ENCODE measurements at regions not wholly inside any gene's neighbourhood (a gene's known extent, or its start where the extent isn't known, plus 50 kb on each side); places are given as distances from the start of the nearest gene placed in this dataset.

DNA sequence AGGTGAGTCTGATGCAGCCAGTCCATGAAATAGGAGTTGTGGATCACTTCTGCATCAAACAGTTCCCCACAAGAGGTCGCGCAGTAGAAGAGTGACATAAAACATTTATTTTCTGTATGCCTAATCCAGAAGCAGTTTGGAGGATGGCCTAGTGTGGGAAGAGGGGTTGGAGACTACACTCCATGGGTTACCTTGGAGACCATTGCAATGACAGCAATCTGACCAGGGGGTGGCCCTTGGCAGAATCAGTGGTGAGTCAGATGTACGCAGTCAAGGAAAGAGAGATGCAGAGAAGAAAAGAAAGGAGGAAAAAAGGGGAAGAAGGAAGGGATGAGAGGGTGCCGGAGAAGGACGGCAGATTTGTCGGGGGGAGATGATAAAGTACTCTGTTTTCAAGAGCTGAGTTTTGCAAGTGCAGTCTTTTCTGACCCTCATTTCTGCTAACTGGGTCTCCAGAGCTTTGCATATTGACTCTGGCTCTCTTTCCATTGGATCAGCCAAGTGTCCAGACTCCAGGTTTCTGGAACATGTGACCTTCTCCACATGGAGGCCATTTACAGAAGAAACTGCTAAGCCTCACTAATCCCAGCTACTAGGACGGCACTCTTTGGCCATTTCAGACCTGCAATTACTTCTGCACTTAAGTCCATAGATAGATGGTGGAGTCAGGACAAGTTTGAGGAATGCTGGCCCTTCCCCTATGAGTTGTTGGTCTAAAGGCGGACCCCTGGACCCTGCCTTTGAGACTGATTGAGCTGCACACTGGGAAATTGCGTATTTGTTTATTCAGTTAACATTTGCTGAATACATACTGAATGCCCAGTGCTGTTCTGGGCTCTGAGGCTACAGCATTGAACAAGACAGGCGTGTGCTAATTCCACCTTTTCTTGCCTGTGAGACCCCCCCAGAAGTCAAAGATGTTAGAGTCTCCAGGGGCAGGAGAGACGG, 424.2 kb downstream of the BCL11B start:
- ATAC-seq (peak in 1 of 2 donors; percentile 61), DNase-seq (peak in 1 of 3 donors; percentile 30)
- Histone ChIP-seq H3K9me3 (ENCODE audit: control insufficient read depth, low read length) (no peaks in the 10 kb centered on the region), H3K4me3 (ENCODE audit: low read length) (no peak overlapping the region), H3K27ac (ENCODE audit: low read length) (no peak overlapping the region), H3K27me3 (ENCODE audit: control insufficient read depth, insufficient read depth) (no peaks in the 10 kb centered on the region), H3K4me1 (ENCODE audit: control insufficient read depth, insufficient read depth, low read length) (no peaks in the 10 kb centered on the region)
- WGBS: 72% methylated on average over 11 of the region's 11 CpGs
- intact Hi-C loops (cut with DNase I): no loop called here

DNA sequence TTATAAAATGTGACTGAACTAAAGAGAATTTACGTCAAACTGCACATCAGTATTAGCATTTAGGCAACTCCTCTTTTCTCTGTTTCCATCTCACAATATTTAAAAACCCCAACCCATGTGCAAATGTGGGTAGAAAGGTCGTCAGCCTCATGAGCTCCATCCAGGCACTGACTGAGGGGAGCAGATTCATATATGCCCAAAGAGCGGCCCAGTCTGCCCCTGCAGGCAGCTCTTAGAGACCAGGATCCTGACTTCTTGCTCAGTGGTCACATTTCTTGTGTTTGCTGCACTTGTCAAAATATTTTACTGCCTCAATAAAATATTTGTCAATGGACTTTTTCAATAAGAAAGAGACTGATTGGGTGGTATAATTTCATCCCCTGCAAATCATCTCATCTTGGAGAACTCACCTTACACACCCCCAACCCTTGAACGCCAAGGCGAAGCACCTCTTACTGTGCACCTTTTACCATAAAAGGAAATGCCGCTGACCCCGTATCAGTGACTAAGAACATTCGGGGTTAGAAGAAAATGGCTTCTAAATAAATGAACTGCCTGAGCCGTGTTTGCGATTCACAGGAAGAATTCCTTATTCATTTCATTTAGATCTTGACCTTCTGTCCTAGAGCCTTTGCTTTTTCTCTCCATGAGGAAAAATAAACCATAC, 418.8 kb downstream of the BCL11B start:
- H3K4me3 ChIP-seq (ENCODE audit: low read length): no peak overlapping the region
- WGBS: 73% methylated on average over 10 of the region's 10 CpGs
- H3K9me3 ChIP-seq (ENCODE audit: control insufficient read depth, low read length): no peaks in the 10 kb centered on the region
- H3K4me1 ChIP-seq (ENCODE audit: control insufficient read depth, insufficient read depth, low read length): no peaks in the 10 kb centered on the region
- ATAC-seq (no peak), DNase-seq (no peak)
- H3K27ac ChIP-seq (ENCODE audit: low read length): no peak overlapping the region
- intact Hi-C loops (cut with DNase I): no loop called here
- no peaks in the 10 kb centered on the region for H3K27me3 ChIP-seq (ENCODE audit: control insufficient read depth, insufficient read depth)

DNA sequence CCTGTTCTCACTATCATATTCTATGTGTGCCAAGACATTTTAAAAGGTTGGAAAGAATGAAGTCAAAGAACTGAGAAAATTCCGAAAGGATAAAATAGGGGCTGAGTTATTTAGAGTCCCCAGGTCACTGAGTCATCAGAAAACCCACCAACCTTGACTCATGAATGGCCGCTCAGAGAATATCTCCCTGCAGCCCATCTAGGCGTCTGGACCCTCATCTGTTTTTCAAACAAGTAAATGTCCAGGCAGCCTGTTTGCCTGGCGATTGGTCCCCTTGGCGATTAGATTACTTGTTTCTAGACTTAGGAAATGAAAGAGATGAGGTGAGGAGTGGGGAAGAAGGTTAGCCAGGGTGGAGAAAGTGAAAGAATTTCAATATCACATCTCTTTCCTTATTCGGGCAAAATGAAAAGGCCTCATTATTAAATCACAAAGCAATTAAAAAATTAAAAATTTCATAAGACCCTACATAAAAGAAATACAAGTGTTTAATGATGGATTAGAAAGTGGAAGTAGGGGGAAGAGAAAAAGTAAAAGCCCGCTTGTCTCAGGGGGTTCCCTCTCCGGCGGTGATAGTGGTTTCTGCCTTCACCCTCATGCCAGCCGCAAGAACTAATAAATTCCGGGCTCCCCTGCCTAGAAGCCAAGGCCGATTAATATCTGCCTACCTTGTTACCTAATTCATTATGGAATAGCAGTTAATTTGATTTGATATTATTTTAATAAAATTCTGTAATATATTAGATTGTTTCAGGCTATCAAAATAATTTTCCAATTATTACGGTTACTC, 415.9 kb downstream of the BCL11B start:
- H3K27ac ChIP-seq (ENCODE audit: low read length): no peak overlapping the region
- ATAC-seq: no peak
- intact Hi-C loops (cut with DNase I): no loop called here
- DNase-seq: no peak
- H3K4me1 ChIP-seq (ENCODE audit: control insufficient read depth, insufficient read depth, low read length): no peaks in the 10 kb centered on the region
- no peaks in the 10 kb centered on the region for H3K9me3 ChIP-seq (ENCODE audit: control insufficient read depth, low read length)
- WGBS: 82% methylated on average over 13 of the region's 13 CpGs
- H3K27me3 ChIP-seq (ENCODE audit: control insufficient read depth, insufficient read depth): no peaks in the 10 kb centered on the region
- no peak overlapping the region for H3K4me3 ChIP-seq (ENCODE audit: low read length)

DNA sequence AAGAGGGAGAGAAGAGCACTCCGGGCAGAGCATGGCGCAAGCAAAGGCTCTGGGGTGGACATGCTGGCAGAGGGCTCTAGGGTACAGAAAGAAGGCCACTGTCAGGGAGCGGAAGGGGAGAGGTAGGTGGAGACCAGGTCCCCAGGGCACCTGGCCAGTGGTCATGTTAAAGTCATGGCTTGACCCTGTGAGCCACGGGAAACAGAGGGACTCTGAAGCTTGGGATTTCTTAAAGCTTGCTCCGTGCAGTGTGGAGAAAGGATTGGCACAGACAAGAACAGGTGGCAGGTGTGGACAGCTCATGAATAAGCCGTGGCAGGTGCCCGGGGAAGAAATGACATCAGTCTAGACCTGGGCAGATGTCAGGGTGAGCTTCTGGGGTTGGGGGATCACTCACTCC, 413.8 kb downstream of the BCL11B start:
- Histone ChIP-seq H3K27me3 (ENCODE audit: control insufficient read depth, insufficient read depth) (no peaks in the 10 kb centered on the region), H3K27ac (ENCODE audit: low read length) (no peak overlapping the region), H3K4me1 (ENCODE audit: control insufficient read depth, insufficient read depth, low read length) (no peaks in the 10 kb centered on the region), H3K9me3 (ENCODE audit: control insufficient read depth, low read length) (no peaks in the 10 kb centered on the region), H3K4me3 (ENCODE audit: low read length) (no peak overlapping the region)
- no peak for ATAC-seq
- 85% methylated on average over 7 of the region's 7 CpGs for WGBS
- intact Hi-C loops (cut with DNase I): no loop called here
- DNase-seq: no peak

DNA sequence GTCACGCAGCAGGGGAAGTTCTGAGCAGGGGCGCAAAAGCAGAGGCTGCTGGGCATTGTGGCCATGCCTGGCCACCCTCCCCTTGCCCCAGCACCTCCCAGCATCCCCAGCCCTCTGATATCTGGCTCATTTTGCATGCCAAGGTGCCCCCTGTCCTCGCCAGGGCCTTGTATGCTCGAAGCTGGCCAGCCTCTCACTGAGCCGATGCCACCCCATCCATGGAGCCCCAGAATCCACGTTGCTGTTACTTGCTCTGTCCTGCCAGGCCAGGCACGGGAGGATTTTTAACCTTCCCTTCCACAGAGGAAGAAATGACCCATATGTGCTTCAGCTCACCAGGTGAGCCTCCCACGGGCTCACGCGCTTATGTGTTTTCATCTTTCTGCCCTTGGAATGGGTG, 413.4 kb downstream of the BCL11B start:
- Histone ChIP-seq H3K4me3 (ENCODE audit: low read length) (no peak overlapping the region), H3K4me1 (ENCODE audit: control insufficient read depth, insufficient read depth, low read length) (no peaks in the 10 kb centered on the region), H3K27me3 (ENCODE audit: control insufficient read depth, insufficient read depth) (no peaks in the 10 kb centered on the region), H3K9me3 (ENCODE audit: control insufficient read depth, low read length) (no peaks in the 10 kb centered on the region), H3K27ac (ENCODE audit: low read length) (no peak overlapping the region)
- DNase-seq (no peak), ATAC-seq (no peak)
- WGBS: 79% methylated on average over 10 of the region's 10 CpGs
- intact Hi-C loops (cut with DNase I): no loop called here

DNA sequence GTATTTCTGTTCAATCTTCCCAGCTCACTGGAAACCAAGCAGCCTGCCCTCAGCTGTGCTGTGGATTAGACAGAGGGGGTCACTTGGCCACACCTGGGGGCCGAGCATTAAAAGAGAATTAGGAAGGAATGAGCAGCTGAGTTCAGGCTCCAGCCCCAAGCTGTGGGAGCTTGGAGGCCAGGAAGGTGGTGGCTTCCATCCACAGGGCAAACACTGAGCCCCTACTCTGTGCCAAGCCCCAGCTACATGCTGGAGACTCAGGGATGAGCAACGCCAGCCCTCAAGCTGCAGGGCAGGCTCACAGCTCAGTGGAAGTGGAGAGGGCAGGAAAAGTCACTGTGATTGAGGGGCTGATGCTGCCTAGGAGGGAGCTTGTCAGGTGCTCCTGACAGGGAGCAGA, 412.7 kb downstream of the BCL11B start:
- no peak overlapping the region for H3K4me3 ChIP-seq (ENCODE audit: low read length)
- 62% methylated on average over 2 of the region's 2 CpGs for WGBS
- no peaks in the 10 kb centered on the region for H3K4me1 ChIP-seq (ENCODE audit: control insufficient read depth, insufficient read depth, low read length)
- no peaks in the 10 kb centered on the region for H3K9me3 ChIP-seq (ENCODE audit: control insufficient read depth, low read length)
- H3K27me3 ChIP-seq (ENCODE audit: control insufficient read depth, insufficient read depth): no peaks in the 10 kb centered on the region
- ATAC-seq (no peak), DNase-seq (no peak)
- intact Hi-C loops (cut with DNase I): no loop called here
- no peak overlapping the region for H3K27ac ChIP-seq (ENCODE audit: low read length)

DNA sequence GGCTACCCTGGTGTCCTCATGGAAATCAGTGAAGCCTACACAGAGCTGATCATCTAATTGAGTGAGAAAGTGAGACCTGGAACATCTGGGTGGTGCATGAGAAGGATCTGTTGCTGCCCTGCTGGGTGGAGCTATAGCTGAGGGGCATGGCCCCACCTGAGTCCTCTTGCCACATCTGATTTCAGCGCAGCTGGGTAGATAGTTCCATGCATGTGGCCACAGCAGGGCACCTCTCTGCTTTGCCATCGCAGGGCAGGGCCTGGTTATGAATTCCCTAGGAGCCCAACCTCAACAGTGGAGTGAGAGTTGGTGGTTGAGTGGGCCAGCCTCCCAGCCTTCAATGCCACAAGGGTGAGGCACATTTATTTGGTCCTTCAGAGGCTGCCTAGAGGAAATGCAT, 407.8 kb downstream of the BCL11B start:
- Histone ChIP-seq H3K27ac (ENCODE audit: low read length) (no peak overlapping the region), H3K27me3 (ENCODE audit: control insufficient read depth, insufficient read depth) (no peaks in the 10 kb centered on the region), H3K4me1 (ENCODE audit: control insufficient read depth, insufficient read depth, low read length) (no peaks in the 10 kb centered on the region), H3K4me3 (ENCODE audit: low read length) (no peak overlapping the region), H3K9me3 (ENCODE audit: control insufficient read depth, low read length) (no peaks in the 10 kb centered on the region)
- ATAC-seq (no peak), DNase-seq (no peak)
- WGBS: 73% methylated on average over 2 of the region's 2 CpGs
- intact Hi-C loops (cut with DNase I): no loop called here

DNA sequence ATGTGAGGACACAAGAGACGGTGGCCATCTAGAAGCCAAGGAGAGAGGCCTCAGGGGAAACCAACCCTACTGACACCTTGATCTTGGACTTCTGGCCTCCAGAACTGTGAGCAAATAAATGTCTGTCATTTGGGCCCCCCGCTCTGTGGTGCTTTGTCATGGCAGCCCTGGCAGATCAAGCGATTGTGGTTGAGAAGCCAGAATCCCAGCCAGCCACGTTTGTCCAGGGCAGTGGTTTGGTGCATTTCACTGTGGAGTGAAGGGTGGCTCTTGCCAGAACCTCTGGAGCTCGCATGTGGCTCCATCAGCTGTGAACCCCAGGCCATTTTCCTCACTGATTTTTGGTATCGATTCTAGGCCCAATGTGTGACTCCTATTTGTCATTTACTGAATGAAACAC, 404.9 kb downstream of the BCL11B start:
- H3K27me3 ChIP-seq (ENCODE audit: control insufficient read depth, insufficient read depth): no peaks in the 10 kb centered on the region
- no peak overlapping the region for H3K4me3 ChIP-seq (ENCODE audit: low read length)
- ATAC-seq (no peak), DNase-seq (no peak)
- intact Hi-C loops (cut with DNase I): no loop called here
- H3K9me3 ChIP-seq (ENCODE audit: control insufficient read depth, low read length): no peaks in the 10 kb centered on the region
- WGBS: 82% methylated on average over 6 of the region's 6 CpGs
- H3K4me1 ChIP-seq (ENCODE audit: control insufficient read depth, insufficient read depth, low read length): no peaks in the 10 kb centered on the region
- H3K27ac ChIP-seq (ENCODE audit: low read length): no peak overlapping the region

DNA sequence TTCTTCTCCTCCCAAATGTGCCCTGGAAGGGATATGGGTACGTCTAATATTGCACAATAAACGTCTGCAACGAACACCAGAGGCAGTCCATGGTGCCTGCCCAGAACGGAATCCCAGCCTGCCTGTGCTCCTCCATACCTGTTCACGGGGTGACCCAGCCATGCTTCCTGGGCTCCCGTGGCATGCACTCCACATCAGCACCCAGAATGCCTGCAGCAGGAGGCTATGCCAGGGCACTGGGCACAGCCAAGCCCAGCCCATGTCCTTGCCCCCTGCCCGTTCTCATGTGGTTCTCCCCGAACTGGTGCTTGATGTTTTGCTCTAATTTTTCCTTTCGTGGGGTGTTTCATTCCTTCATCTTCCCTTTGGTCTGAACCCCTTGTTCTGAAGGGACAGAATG, 404.3 kb downstream of the BCL11B start:
- 83% methylated on average over 9 of the region's 9 CpGs for WGBS
- Histone ChIP-seq H3K4me1 (ENCODE audit: control insufficient read depth, insufficient read depth, low read length) (no peaks in the 10 kb centered on the region), H3K4me3 (ENCODE audit: low read length) (no peak overlapping the region), H3K9me3 (ENCODE audit: control insufficient read depth, low read length) (no peaks in the 10 kb centered on the region), H3K27ac (ENCODE audit: low read length) (no peak overlapping the region), H3K27me3 (ENCODE audit: control insufficient read depth, insufficient read depth) (no peaks in the 10 kb centered on the region)
- no peak for DNase-seq
- intact Hi-C loops (cut with DNase I): no loop called here
- ATAC-seq: no peak

DNA sequence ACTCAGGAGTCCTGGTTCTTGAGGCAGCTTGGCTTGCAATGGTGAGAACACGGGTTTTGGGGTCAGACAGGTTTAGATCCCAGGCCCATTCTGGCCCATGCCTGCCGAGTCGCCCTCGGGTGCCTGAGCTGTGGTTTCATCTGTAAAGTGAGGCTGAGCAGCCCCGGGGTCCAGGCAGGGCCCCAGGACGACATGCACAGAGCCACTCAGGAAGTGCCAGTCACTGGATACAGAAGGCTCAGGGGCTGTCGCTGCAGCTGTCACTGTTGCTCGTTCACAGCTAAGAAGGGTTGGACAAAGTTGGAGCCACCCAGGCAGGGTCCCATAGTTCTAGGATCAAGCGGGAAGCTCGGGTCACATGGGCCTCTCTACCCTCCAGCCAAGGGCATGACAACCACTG, 403.1 kb downstream of the BCL11B start:
- H3K27me3 ChIP-seq (ENCODE audit: control insufficient read depth, insufficient read depth): no peaks in the 10 kb centered on the region
- ATAC-seq (no peak), DNase-seq (no peak)
- H3K27ac ChIP-seq (ENCODE audit: low read length): no peak overlapping the region
- no peaks in the 10 kb centered on the region for H3K4me1 ChIP-seq (ENCODE audit: control insufficient read depth, insufficient read depth, low read length)
- H3K4me3 ChIP-seq (ENCODE audit: low read length): no peak overlapping the region
- intact Hi-C loops (cut with DNase I): no loop called here
- H3K9me3 ChIP-seq (ENCODE audit: control insufficient read depth, low read length): no peaks in the 10 kb centered on the region
- 63% methylated on average over 10 of the region's 10 CpGs for WGBS

DNA sequence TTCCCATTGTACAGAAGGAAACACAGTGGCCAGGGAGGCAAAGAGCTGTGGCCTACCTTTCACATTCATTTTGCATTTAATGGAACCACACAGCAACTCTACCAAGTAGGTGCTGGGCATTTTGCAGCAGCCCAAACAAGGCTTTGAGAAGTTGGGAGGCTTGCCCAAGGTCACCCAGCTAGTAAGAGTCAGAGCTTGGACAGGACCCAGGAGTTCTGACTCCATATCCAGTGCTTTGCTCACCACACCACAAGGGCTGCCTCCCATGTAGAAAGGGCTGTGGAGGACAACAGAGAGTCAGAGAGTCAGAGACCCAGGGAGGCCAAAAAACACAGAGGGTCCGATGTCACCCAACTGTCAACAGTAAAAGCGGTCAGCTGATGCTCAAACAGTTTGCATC, 400.2 kb downstream of the BCL11B start:
- H3K9me3 ChIP-seq (ENCODE audit: control insufficient read depth, low read length): peaks cover 2% of the 10 kb centered on the region
- DNase-seq (no peak), ATAC-seq (peak in 1 of 2 donors; percentile 52)
- no peak overlapping the region for H3K4me3 ChIP-seq (ENCODE audit: low read length)
- H3K27me3 ChIP-seq (ENCODE audit: control insufficient read depth, insufficient read depth): no peaks in the 10 kb centered on the region
- no peak overlapping the region for H3K27ac ChIP-seq (ENCODE audit: low read length)
- intact Hi-C loops (cut with DNase I): no loop called here
- 68% methylated on average over 2 of the region's 2 CpGs for WGBS
- H3K4me1 ChIP-seq (ENCODE audit: control insufficient read depth, insufficient read depth, low read length): no peaks in the 10 kb centered on the region
